H9 (cell line): ENCODE measurements at regions not wholly inside any gene's neighbourhood (a gene's known extent, or its start where the extent isn't known, plus 50 kb on each side); places are given as distances from the start of the nearest gene placed in this dataset.

Experiments
- DNase-seq: peaks from one replicate; pipeline ENCODE4 v3.0.0-alpha.2; 2017
- H2AFZ ChIP-seq: one replicate; pipeline ENCODE4 v1.6.1; 2013; ENCODE audit warnings: mild to moderate bottlenecking, low read length, control low read depth, moderate library complexity
- H2AK5ac ChIP-seq: 2 replicates; pipeline ENCODE4 v1.6.1; 2013; ENCODE audit warnings: low read length, control low read depth, mixed read lengths; ENCODE audit not compliant: insufficient read length
- H2BK120ac ChIP-seq: one replicate; pipeline ENCODE4 v1.6.1; 2013; ENCODE audit warnings: low read depth, mild to moderate bottlenecking, low read length, control low read depth, inconsistent platforms; ENCODE audit not compliant: poor library complexity, severe bottlenecking
- H2BK12ac ChIP-seq: 2 replicates; pipeline ENCODE4 v1.6.1; 2013; ENCODE audit warnings: low read length, control low read depth, mixed read lengths, low read depth; ENCODE audit not compliant: insufficient read length
- H2BK15ac ChIP-seq: 2 replicates; pipeline ENCODE4 v1.6.1; 2013; ENCODE audit warnings: low read depth, low read length, control low read depth
- H2BK20ac ChIP-seq: one replicate; pipeline ENCODE4 v1.6.1; 2013; ENCODE audit warnings: low read depth, mild to moderate bottlenecking, low read length, control low read depth, inconsistent platforms; ENCODE audit not compliant: poor library complexity, severe bottlenecking
- H2BK5ac ChIP-seq: 2 replicates; pipeline ENCODE4 v1.6.1; 2013; ENCODE audit warnings: low read length, control low read depth, mixed read lengths; ENCODE audit not compliant: insufficient read length
- H3K14ac ChIP-seq: 2 replicates; pipeline ENCODE4 v1.6.1; 2013; ENCODE audit warnings: low read length, control low read depth; ENCODE audit not compliant: insufficient read depth
- H3K18ac ChIP-seq: 2 replicates; pipeline ENCODE4 v1.6.1; 2013; ENCODE audit warnings: low read depth, mild to moderate bottlenecking, mixed read lengths, low read length, control low read depth; ENCODE audit not compliant: insufficient read length
- H3K23ac ChIP-seq: 2 replicates; pipeline ENCODE4 v1.6.1; 2013; ENCODE audit warnings: low read length, control low read depth, mixed read lengths, low read depth; ENCODE audit not compliant: insufficient read length
- H3K23me2 ChIP-seq: 2 replicates; pipeline ENCODE4 v1.6.1; 2013; ENCODE audit warnings: low read depth, mild to moderate bottlenecking, mixed read lengths, low read length, control low read depth; ENCODE audit not compliant: insufficient read length, poor library complexity, severe bottlenecking
- H3K27ac ChIP-seq: 2 replicates; pipeline ENCODE4 v1.5.1; 2013; ENCODE audit warnings: low read length, control low read depth, mixed read lengths, low read depth; ENCODE audit not compliant: insufficient read length
- H3K27me3 ChIP-seq: 2 replicates; pipeline ENCODE4 v1.6.1; 2013; ENCODE audit warnings: low read length, control low read depth, inconsistent platforms; ENCODE audit not compliant: insufficient read depth
- H3K4ac ChIP-seq: 2 replicates; pipeline ENCODE4 v1.6.1; 2013; ENCODE audit warnings: low read depth, mild to moderate bottlenecking, control low read depth, inconsistent platforms, low read length, moderate library complexity
- H3K4me1 ChIP-seq: 2 replicates; pipeline ENCODE4 v1.6.1; 2013; ENCODE audit warnings: low read length, control low read depth, inconsistent platforms; ENCODE audit not compliant: insufficient read depth
- H3K4me2 ChIP-seq: 2 replicates; pipeline ENCODE4 v1.6.1; 2013; ENCODE audit warnings: low read length, control low read depth, mixed read lengths; ENCODE audit not compliant: insufficient read length, insufficient read depth
- H3K56ac ChIP-seq: 2 replicates; pipeline ENCODE4 v1.6.1; 2013; ENCODE audit warnings: low read depth, mild to moderate bottlenecking, mixed read lengths, low read length, control low read depth; ENCODE audit not compliant: insufficient read length
- H3K79me1 ChIP-seq: 2 replicates; pipeline ENCODE4 v1.6.1; 2013; ENCODE audit warnings: low read depth, mild to moderate bottlenecking, moderate library complexity, low read length, control low read depth, inconsistent platforms; ENCODE audit not compliant: insufficient read depth, poor library complexity, severe bottlenecking
- H3K79me2 ChIP-seq: 2 replicates; pipeline ENCODE4 v1.6.1; 2013; ENCODE audit warnings: low read length, control low read depth, inconsistent platforms; ENCODE audit not compliant: insufficient read depth
- H3K9ac ChIP-seq: 2 replicates; pipeline ENCODE4 v1.6.1; 2013; ENCODE audit warnings: low read length, control low read depth, mixed read lengths; ENCODE audit not compliant: insufficient read length; ENCODE audit errors: extremely low read depth
- H3K9me3 ChIP-seq: one replicate; pipeline ENCODE4 v1.6.1; 2013; ENCODE audit warnings: low read depth, low read length, inconsistent platforms; ENCODE audit not compliant: control insufficient read depth
- H3T11ph ChIP-seq: one replicate; pipeline ENCODE4 v1.6.1; 2013; ENCODE audit warnings: mild to moderate bottlenecking, low read length, control low read depth, inconsistent platforms
- H4K20me1 ChIP-seq: one replicate; pipeline ENCODE4 v1.6.1; 2013; ENCODE audit not compliant: control insufficient read depth, insufficient read length, insufficient read depth
- H4K5ac ChIP-seq: 2 replicates; pipeline ENCODE4 v1.6.1; 2013; ENCODE audit warnings: low read depth, mild to moderate bottlenecking, mixed read lengths, low read length, control low read depth; ENCODE audit not compliant: insufficient read length
- H4K8ac ChIP-seq: replicated peaks from 2 replicates; pipeline ENCODE4 v1.6.1; 2013; ENCODE audit warnings: low read length, control low read depth, mixed read lengths, low read depth; ENCODE audit not compliant: insufficient read length
- H4K91ac ChIP-seq: 2 replicates; pipeline ENCODE4 v1.6.1; 2013; ENCODE audit warnings: low read depth, mild to moderate bottlenecking, moderate library complexity, mixed read lengths, low read length, control low read depth; ENCODE audit not compliant: insufficient read length
- H3K27ac Mint-ChIP-seq, 3 experiments: 2 replicates in 2 of 3; 3 replicates in 1 of 3; pipeline ENCODE4 v1.8.0; 2020 to 2021; ENCODE audit warnings: mixed read lengths in 3 of 3, mild to moderate bottlenecking in 1 of 3, moderate library complexity in 1 of 3
- H3K27me3 Mint-ChIP-seq: 2 replicates; pipeline ENCODE4 v1.8.0; 2021; ENCODE audit warnings: low read depth, mild to moderate bottlenecking, moderate library complexity, mixed read lengths
- H3K36me3 Mint-ChIP-seq, 3 experiments: 2 replicates in 2 of 3; 3 replicates in 1 of 3; pipeline ENCODE4 v1.8.0; 2020 to 2021; ENCODE audit warnings: low read depth in 3 of 3, mixed read lengths in 3 of 3; ENCODE audit not compliant: insufficient read depth in 1 of 3
- H3K4me1 Mint-ChIP-seq, 2 experiments: 2 replicates each; pipeline ENCODE4 v1.8.0; 2020; ENCODE audit warnings: mixed read lengths in 2 of 2
- H3K4me3 Mint-ChIP-seq, 2 experiments: 2 replicates in 1 of 2; 3 replicates in 1 of 2; pipeline ENCODE4 v1.8.0; 2020 to 2021; ENCODE audit warnings: mild to moderate bottlenecking in 2 of 2, mixed read lengths in 2 of 2, moderate library complexity in 1 of 2
- H3K9me3 Mint-ChIP-seq, 2 experiments: 2 replicates in 1 of 2; 3 replicates in 1 of 2; pipeline ENCODE4 v1.8.0; 2020; ENCODE audit warnings: mild to moderate bottlenecking in 2 of 2, mixed read lengths in 2 of 2, moderate library complexity in 1 of 2
- WGBS: extraction: QIAGEN DNeasy Blood & Tissue Kit; methylation state at CpG from one replicate; pipeline ENCODE4 v1.1.7; 2013; ENCODE audit warnings: missing lambda C conversion rate, low lambda C conversion rate, mixed read lengths; ENCODE audit not compliant: insufficient read length; ENCODE audit errors: extremely low coverage; 5-methylcytosine and 5-hydroxymethylcytosine counted together
- TF ChIP-seq, protein P1 (sequence below): fragments of 200-600 bp; sonication (generic); conservative IDR thresholded peaks from 3 replicates; pipeline ENCODE4 v1.8.0; 2021; ENCODE audit warnings: antibody characterized with exemption, mild to moderate bottlenecking

DNA sequence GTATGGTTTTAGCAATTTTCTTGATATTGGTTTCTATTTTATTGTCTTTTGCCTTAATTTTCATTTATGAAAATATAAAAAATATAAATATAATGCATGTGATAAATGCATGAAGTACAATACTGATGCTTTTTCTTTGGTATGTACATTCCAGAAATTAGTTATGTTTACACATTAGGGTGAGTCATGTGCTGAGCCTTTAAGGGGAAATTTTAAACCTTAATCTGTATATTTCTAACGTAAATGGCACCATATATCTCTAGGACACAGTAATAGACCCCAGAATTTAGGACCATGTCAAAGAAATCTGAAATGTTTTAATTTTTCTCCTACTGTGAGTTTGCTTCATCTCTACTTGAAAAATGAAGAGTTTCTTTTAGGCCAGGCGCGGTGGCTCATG is 117.8 kb upstream of the SPRY1 start:
- Histone ChIP-seq H2BK15ac (no peak overlapping the region), H3K9ac (no peak overlapping the region), H3K9me3 (no peaks in the 10 kb centered on the region), H3K4me2 (no peak overlapping the region), H3K56ac (no peak overlapping the region), H3T11ph (no peak overlapping the region), H4K5ac (no peak overlapping the region), H3K4ac (no peak overlapping the region), H3K27me3 (no peaks in the 10 kb centered on the region), H3K79me1 (no peaks in the 10 kb centered on the region), H3K23me2 (no peaks in the 10 kb centered on the region), H2BK120ac (no peak overlapping the region), H3K27ac (no peak overlapping the region), H3K23ac (no peak overlapping the region), H2AK5ac (no peak overlapping the region), H2BK20ac (no peak overlapping the region), H2BK5ac (no peak overlapping the region), H4K8ac (no peak overlapping the region), H2BK12ac (no peak overlapping the region), H3K79me2 (no peaks in the 10 kb centered on the region), H3K4me1 (no peaks in the 10 kb centered on the region), H4K91ac (no peak overlapping the region), H2AFZ (no peak overlapping the region), H3K14ac (no peak overlapping the region), H3K18ac (no peak overlapping the region), H4K20me1 (no peaks in the 10 kb centered on the region)
- WGBS = no CpG with 5 or more reads among the region's 3 CpGs
- DNase-seq = no peak
- Mint-ChIP-seq H3K4me1 (no peaks in the 10 kb centered on the region), H3K4me3 (no peak overlapping the region), H3K27me3 (no peaks in the 10 kb centered on the region), H3K27ac (no peak overlapping the region; a peak in 1 of 7 replicates), H3K9me3 (peaks cover 0 to 3% of the 10 kb centered on the region in 2 experiments; a peak in 2 of 5 replicates), H3K36me3 (peaks cover 2 to 4% (median 3%) of the 10 kb centered on the region in 3 experiments; a peak in 4 of 7 replicates)
- TF ChIP-seq, protein P1, sequence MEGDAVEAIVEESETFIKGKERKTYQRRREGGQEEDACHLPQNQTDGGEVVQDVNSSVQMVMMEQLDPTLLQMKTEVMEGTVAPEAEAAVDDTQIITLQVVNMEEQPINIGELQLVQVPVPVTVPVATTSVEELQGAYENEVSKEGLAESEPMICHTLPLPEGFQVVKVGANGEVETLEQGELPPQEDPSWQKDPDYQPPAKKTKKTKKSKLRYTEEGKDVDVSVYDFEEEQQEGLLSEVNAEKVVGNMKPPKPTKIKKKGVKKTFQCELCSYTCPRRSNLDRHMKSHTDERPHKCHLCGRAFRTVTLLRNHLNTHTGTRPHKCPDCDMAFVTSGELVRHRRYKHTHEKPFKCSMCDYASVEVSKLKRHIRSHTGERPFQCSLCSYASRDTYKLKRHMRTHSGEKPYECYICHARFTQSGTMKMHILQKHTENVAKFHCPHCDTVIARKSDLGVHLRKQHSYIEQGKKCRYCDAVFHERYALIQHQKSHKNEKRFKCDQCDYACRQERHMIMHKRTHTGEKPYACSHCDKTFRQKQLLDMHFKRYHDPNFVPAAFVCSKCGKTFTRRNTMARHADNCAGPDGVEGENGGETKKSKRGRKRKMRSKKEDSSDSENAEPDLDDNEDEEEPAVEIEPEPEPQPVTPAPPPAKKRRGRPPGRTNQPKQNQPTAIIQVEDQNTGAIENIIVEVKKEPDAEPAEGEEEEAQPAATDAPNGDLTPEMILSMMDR = no peak
